NCI-H446 treated with DMSO at 0.1 percent for 48 hours (cell line): ENCODE measurements at regions not wholly inside any gene's neighbourhood (a gene's known extent, or its start where the extent isn't known, plus 50 kb on each side); places are given as distances from the start of the nearest gene placed in this dataset.

Experiments
- DNase-seq: peaks from one replicate; lab custom pipeline; 2025; lab: John Stamatoyannopoulos, UW

GRCh38 chr21:32134441-32135130 is 144.3 kb downstream of the MIS18A start:
- DNase-seq = peak; percentile 8

GRCh38 chr21:32132881-32133280 is 146.0 kb downstream of the MIS18A start:
- no peak for DNase-seq

GRCh38 chr21:32132409-32132808 is 146.4 kb downstream of the MIS18A start:
- DNase-seq = no peak

- DNase-seq = no peak
These were observed 146.9 kb downstream of the MIS18A start for GRCh38 chr21:32131960-32132359.

GRCh38 chr21:32131164-32131563 is 147.7 kb downstream of the MIS18A start:
- DNase-seq = no peak

GRCh38 chr21:32130031-32130891 is 148.6 kb downstream of the MIS18A start:
- DNase-seq = no peak

- no peak for DNase-seq
These were observed 151.8 kb downstream of the MIS18A start for GRCh38 chr21:32127081-32127480.

GRCh38 chr21:32122082-32122481 is 156.8 kb downstream of the MIS18A start:
- DNase-seq = no peak

GRCh38 chr21:32120230-32120629 is 158.6 kb downstream of the MIS18A start:
- no peak for DNase-seq

GRCh38 chr21:32119811-32120210 is 159.0 kb downstream of the MIS18A start:
- no peak for DNase-seq

- no peak for DNase-seq
These were observed 159.5 kb downstream of the MIS18A start for GRCh38 chr21:32119389-32119788.

GRCh38 chr21:32114419-32115035 is 164.3 kb downstream of the MIS18A start:
- no peak for DNase-seq

GRCh38 chr21:32113486-32113885 is 165.4 kb downstream of the MIS18A start:
- DNase-seq = no peak

- no peak for DNase-seq
These were observed 166.7 kb downstream of the MIS18A start for GRCh38 chr21:32112195-32112594.

GRCh38 chr21:32108566-32108965 is 170.3 kb downstream of the MIS18A start:
- DNase-seq = no peak

GRCh38 chr21:32103361-32103760 is 175.5 kb downstream of the MIS18A start:
- DNase-seq = no peak

GRCh38 chr21:32102426-32102825 is 176.4 kb downstream of the MIS18A start:
- DNase-seq = no peak

- no peak for DNase-seq
These were observed 177.6 kb downstream of the MIS18A start for GRCh38 chr21:32101277-32101676.

- no peak for DNase-seq
These were observed 178.4 kb downstream of the MIS18A start for GRCh38 chr21:32100423-32100822.

- DNase-seq = no peak
These were observed 178.9 kb downstream of the MIS18A start for GRCh38 chr21:32099812-32100416.

- no peak for DNase-seq
These were observed 182.4 kb downstream of the MIS18A start for GRCh38 chr21:32096411-32096810.

GRCh38 chr21:32094804-32095203 is 184.0 kb downstream of the MIS18A start:
- no peak for DNase-seq
